Heart left ventricle (tissue), 13 donors: ENCODE measurements at regions not wholly inside any gene's neighbourhood (a gene's known extent, or its start where the extent isn't known, plus 50 kb on each side); places are given as distances from the start of the nearest gene placed in this dataset.

ENCODE experiments used
- POLR2A ChIP-seq, 2 donors: fragments of 450-650 bp; IDR thresholded peaks; one replicate each; pipeline ENCODE4 v1.6.1; 2017; ENCODE audit warnings: antibody characterized with exemption in 2 of 2, mild to moderate bottlenecking in 2 of 2, moderate library complexity in 2 of 2
- TF ChIP-seq, protein P1 (sequence below), 12 donors: fragments of 200-600 bp; sonication (generic) in 4 of 12; IDR thresholded peaks; one replicate each; pipeline versions ENCODE4 v1.5.0 to v1.8.0; 2018 to 2022; ENCODE audit warnings: antibody characterized with exemption in 12 of 12, mild to moderate bottlenecking in 5 of 12
- donor health status: ischemic (EF 13 %, LVEDD 7.1; RV severe dilation, severe dysfunction).
- donor health status: DM: no; HTN: yes; CAD: no.
- donor health status: DM: no; HTN: no; CAD: no.
- donor health status: ischemic (EF 25% LVEDD 6.9; RV normal size, moderate dysfunction).
- donor health status: ischemic (EF 25% LVEDD 5.7; RV mildly dilated, moderate dysfunction).
- donor health status: ischemic (EF 35%, LVEDD 5.7; RV mildly dilated, moderate dysfunction).
- donor health status: nonischemic (EF 11% LVEDD 7.7; RV severe dilation, severe dysfunction).
- donor health status: DM: yes; HTN: yes; CAD: no.
- donor health status: PGD.
- donor health status: ischemic (EF 29% LVEDD 5.4; RV normal size, mild dysfunction).
- donor health status: nonischemic (EF 23%, LVEDD 6.1; RV moderate dilation, normal function).

DNA sequence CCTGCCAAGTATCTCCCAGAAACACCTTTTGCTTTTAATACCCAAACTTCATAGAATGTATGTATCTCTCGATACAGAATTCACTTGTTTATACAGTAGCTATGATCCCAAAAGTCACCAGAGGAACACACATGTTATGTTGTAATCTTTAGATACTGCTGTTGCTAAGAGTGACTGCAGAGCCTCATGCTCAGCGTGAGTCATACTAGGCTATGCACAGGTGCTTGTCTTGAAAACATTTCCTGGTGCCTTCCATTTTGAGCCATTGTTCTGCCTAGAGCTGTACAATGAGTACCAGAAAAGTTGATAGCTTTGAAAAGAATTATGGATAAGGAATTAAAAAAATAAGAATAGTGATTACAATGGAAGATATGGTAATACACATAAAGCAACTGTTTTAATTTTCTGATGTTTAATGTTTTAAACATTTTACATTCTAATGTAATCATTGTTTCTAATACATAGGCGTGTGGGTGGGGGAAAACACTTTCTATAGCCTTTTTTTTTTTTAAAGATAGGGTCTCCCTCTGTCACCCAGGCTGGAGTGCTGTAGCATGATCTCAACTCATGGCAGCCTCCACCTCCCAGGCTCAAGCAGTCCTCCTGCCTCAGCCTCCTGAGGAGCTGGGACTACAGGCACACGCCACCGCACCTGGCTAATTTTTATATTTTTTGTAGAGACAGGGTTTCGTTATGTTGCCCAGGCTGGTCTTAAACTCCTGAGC lies 79.4 kb downstream of the CD24 start:
- TF ChIP-seq POLR2A (IDR thresholded peaks at IDR 0.05), result no peak
- TF ChIP-seq, protein P1, sequence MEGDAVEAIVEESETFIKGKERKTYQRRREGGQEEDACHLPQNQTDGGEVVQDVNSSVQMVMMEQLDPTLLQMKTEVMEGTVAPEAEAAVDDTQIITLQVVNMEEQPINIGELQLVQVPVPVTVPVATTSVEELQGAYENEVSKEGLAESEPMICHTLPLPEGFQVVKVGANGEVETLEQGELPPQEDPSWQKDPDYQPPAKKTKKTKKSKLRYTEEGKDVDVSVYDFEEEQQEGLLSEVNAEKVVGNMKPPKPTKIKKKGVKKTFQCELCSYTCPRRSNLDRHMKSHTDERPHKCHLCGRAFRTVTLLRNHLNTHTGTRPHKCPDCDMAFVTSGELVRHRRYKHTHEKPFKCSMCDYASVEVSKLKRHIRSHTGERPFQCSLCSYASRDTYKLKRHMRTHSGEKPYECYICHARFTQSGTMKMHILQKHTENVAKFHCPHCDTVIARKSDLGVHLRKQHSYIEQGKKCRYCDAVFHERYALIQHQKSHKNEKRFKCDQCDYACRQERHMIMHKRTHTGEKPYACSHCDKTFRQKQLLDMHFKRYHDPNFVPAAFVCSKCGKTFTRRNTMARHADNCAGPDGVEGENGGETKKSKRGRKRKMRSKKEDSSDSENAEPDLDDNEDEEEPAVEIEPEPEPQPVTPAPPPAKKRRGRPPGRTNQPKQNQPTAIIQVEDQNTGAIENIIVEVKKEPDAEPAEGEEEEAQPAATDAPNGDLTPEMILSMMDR (IDR thresholded peaks at IDR 0.05), result no peak
